SHP77 treated with DMSO at 0.1 percent for 48 hours (cell line): ENCODE measurements at regions not wholly inside any gene's neighbourhood (a gene's known extent, or its start where the extent isn't known, plus 50 kb on each side); places are given as distances from the start of the nearest gene placed in this dataset.

Experiments
- DNase-seq: peaks from one replicate; lab custom pipeline; 2025; lab: John Stamatoyannopoulos, UW

- no peak for DNase-seq
Measured at GRCh38 chr18:47758000-47758399, 172.5 kb downstream of the SMAD2 start.

- peak; percentile 37 for DNase-seq
Measured at GRCh38 chr18:47756364-47757016, 174.0 kb downstream of the SMAD2 start.

GRCh38 chr18:47755102-47755456 lies 175.4 kb downstream of the SMAD2 start:
- no peak for DNase-seq

- peak; percentile 61 for DNase-seq
Measured at GRCh38 chr18:47754311-47755101, 176.0 kb downstream of the SMAD2 start.

GRCh38 chr18:47752796-47753645 lies 177.4 kb downstream of the SMAD2 start:
- no peak for DNase-seq

- no peak for DNase-seq
Measured at GRCh38 chr18:47750889-47751423, 179.5 kb downstream of the SMAD2 start.

- no peak for DNase-seq
Measured at GRCh38 chr18:47749600-47749973, 180.9 kb downstream of the SMAD2 start.

- DNase-seq: no peak
Measured at GRCh38 chr18:47748847-47749599, 181.4 kb downstream of the SMAD2 start.

GRCh38 chr18:47748093-47748796 lies 182.2 kb downstream of the SMAD2 start:
- DNase-seq: no peak

- no peak for DNase-seq
Measured at GRCh38 chr18:47747260-47747795, 183.1 kb downstream of the SMAD2 start.

GRCh38 chr18:47746615-47747014 lies 183.8 kb downstream of the SMAD2 start:
- DNase-seq: no peak

GRCh38 chr18:47745227-47745626 lies 185.2 kb downstream of the SMAD2 start:
- DNase-seq: no peak

GRCh38 chr18:47737956-47738355 lies 192.5 kb downstream of the SMAD2 start:
- no peak for DNase-seq

- no peak for DNase-seq
Measured at GRCh38 chr18:47737198-47737830, 193.1 kb downstream of the SMAD2 start.

- no peak for DNase-seq
Measured at GRCh38 chr18:47736376-47737140, 193.9 kb downstream of the SMAD2 start.

GRCh38 chr18:47735041-47735702 lies 195.3 kb downstream of the SMAD2 start:
- DNase-seq: no peak

- DNase-seq: no peak
Measured at GRCh38 chr18:47731276-47731675, 199.2 kb downstream of the SMAD2 start.

GRCh38 chr18:47730795-47731194 lies 199.7 kb downstream of the SMAD2 start:
- DNase-seq: no peak

- DNase-seq: no peak
Measured at GRCh38 chr18:47729356-47729755, 201.1 kb downstream of the SMAD2 start.
